ENCODE measurements at regions not wholly inside any gene's neighbourhood (a gene's known extent, or its start where the extent isn't known, plus 50 kb on each side); places are given as distances from the start of the nearest gene placed in this dataset.

GRCh38 chr11:128342511-128343134 lies 244.7 kb downstream of the ETS1 start:
- Histone ChIP-seq H3K27ac (ENCODE audit: low read depth in 1 of 2, low read length in 1 of 2) (peak overlapping the region; percentile 58 to 87), H3K27me3 (ENCODE audit: control insufficient read depth in 3 of 3, insufficient read depth in 3 of 3, low read length in 2 of 3) (no peaks in the 10 kb centered on the region), H3K9ac (ENCODE audit: insufficient read depth in 1 of 2, low read length in 2 of 2) (no peak overlapping the region), H3K36me3 (ENCODE audit: control insufficient read depth in 4 of 4, insufficient read depth in 4 of 4, low read length in 4 of 4) (no peaks in the 10 kb centered on the region), H3K9me3 (ENCODE audit: control insufficient read depth in 4 of 4, insufficient read depth in 3 of 4, low read length in 3 of 4) (no peaks in the 10 kb centered on the region), H3K4me3 (no peak overlapping the region), H3K4me1 (ENCODE audit: control insufficient read depth in 5 of 5, insufficient read depth in 5 of 5, low read length in 5 of 5) (peaks cover 0 to 6% (median 2%) of the 10 kb centered on the region in 5 donors)
- peak; percentile 95 for ATAC-seq (ENCODE audit: insufficient read depth, low FRiP score)
- 44 to 59% methylated on average over 7 of the region's 7 CpGs for WGBS, 2 donors
- peak; percentile 38 to 65 (median 48) for DNase-seq
- TF ChIP-seq CTCF (IDR thresholded peaks at IDR 0.05; ENCODE audit: control extremely low read depth, extremely low read depth), result no peak

GRCh38 chr11:128341280-128342248 lies 245.8 kb downstream of the ETS1 start:
- no peak for TF ChIP-seq CTCF (IDR thresholded peaks at IDR 0.05; ENCODE audit: control extremely low read depth, extremely low read depth)
- no peaks in the 10 kb centered on the region for H3K27me3 ChIP-seq (ENCODE audit: control insufficient read depth in 3 of 3, insufficient read depth in 3 of 3, low read length in 2 of 3)
- DNase-seq, result peak in 1 of 3 donors; percentile 32
- WGBS, 2 donors, result 67 to 75% methylated on average over 22 of the region's 22 CpGs
- no peaks in the 10 kb centered on the region for H3K36me3 ChIP-seq (ENCODE audit: control insufficient read depth in 4 of 4, insufficient read depth in 4 of 4, low read length in 4 of 4)
- H3K27ac ChIP-seq (ENCODE audit: low read depth in 1 of 2, low read length in 1 of 2), result peak overlapping the region; percentile 58 to 87
- no peak overlapping the region for H3K4me3 ChIP-seq
- peaks cover 0 to 6% (median 2%) of the 10 kb centered on the region in 5 donors for H3K4me1 ChIP-seq (ENCODE audit: control insufficient read depth in 5 of 5, insufficient read depth in 5 of 5, low read length in 5 of 5)
- H3K9ac ChIP-seq (ENCODE audit: insufficient read depth in 1 of 2, low read length in 2 of 2), result no peak overlapping the region
- no peaks in the 10 kb centered on the region for H3K9me3 ChIP-seq (ENCODE audit: control insufficient read depth in 4 of 4, insufficient read depth in 3 of 4, low read length in 3 of 4)
- ATAC-seq (ENCODE audit: insufficient read depth, low FRiP score), result no peak

- Histone ChIP-seq H3K36me3 (ENCODE audit: control insufficient read depth in 4 of 4, insufficient read depth in 4 of 4, low read length in 4 of 4) (no peaks in the 10 kb centered on the region), H3K27ac (ENCODE audit: low read depth in 1 of 2, low read length in 1 of 2) (no peak overlapping the region), H3K4me1 (ENCODE audit: control insufficient read depth in 5 of 5, insufficient read depth in 5 of 5, low read length in 5 of 5) (peaks cover 0 to 10% (median 6%) of the 10 kb centered on the region in 5 donors), H3K9ac (ENCODE audit: insufficient read depth in 1 of 2, low read length in 2 of 2) (no peak overlapping the region), H3K9me3 (ENCODE audit: control insufficient read depth in 4 of 4, insufficient read depth in 3 of 4, low read length in 3 of 4) (no peaks in the 10 kb centered on the region), H3K27me3 (ENCODE audit: control insufficient read depth in 3 of 3, insufficient read depth in 3 of 3, low read length in 2 of 3) (no peaks in the 10 kb centered on the region), H3K4me3 (no peak overlapping the region)
- DNase-seq (no peak), ATAC-seq (ENCODE audit: insufficient read depth, low FRiP score) (no peak)
- TF ChIP-seq CTCF (IDR thresholded peaks at IDR 0.05; ENCODE audit: control extremely low read depth, extremely low read depth), result no peak
- 86 to 89% methylated on average over 6 of the region's 6 CpGs for WGBS, 2 donors
These were observed 247.6 kb downstream of the ETS1 start for GRCh38 chr11:128339792-128340191.
